GM21529 (cell line): ENCODE measurements at regions not wholly inside any gene's neighbourhood (a gene's known extent, or its start where the extent isn't known, plus 50 kb on each side); places are given as distances from the start of the nearest gene placed in this dataset.
"Not testable (repeated sequence)": the region's sequence is repeated elsewhere in the genome, so short reads cannot be mapped to it uniquely, and the experiment has no call there.

ENCODE experiments used
- ATAC-seq: cut with Tn5 transposase; IDR thresholded peaks from one replicate; pipeline ENCODE4 v1.9.1; 2021; ENCODE audit not compliant: unreplicated experiment

DNA sequence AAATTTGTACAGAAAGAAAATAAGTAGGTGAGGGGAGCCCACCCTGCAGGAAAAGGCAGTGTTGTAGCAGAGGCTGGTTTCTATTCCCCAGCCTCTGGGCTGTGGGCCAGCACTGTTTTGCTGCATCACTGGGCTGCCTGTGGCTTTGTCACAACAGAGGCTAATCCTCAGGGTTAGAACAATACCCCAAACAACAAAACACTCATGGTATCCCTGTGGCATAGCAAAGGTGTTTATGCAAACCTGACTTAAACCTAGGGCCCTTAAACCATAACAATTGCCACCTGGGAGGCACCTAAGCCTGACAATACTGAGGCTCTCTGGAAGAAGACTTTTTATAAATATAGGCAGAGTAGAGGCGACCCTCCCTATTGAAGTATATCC, 314.7 kb downstream of the OLFM4 start:
- no peak for ATAC-seq

DNA sequence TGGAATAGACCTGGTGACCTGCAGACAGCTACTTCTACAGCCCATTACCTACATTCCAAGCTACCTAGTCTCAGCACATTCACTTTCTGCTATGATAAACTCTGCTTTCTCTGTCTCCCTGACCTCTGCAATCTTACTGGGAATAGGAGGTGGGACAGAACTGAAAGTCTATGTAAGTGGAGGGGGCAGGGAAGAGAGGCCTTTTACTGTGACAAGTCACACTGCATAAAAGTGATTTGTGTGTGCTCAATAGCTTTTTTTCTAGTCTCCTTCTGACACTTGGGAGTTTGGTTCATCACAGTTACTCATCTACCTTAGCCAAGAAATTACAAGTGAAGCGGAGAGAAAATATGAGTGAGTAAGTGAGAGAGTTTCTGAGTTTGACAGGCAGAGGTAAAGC, 322.4 kb downstream of the OLFM4 start:
- no peak for ATAC-seq

DNA sequence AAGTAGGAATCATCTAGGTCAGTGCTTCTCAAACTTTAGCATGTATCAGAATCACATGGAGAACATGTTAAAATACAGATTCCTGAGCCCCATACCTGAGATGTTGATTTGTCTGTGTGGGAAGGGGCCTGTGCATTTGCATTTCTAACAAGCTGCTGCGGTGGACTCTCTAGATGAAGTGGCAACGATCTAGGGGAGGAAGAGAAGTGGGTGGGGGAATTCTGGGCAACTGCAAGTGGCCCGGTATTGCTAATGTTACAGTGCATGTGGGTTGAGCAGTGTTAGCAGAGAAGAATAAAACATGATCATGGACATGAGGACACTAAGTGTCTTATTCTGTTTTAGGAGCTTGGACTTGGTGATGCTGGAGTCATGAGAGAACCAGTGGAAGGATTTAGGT, 329.0 kb downstream of the OLFM4 start:
- no peak for ATAC-seq

DNA sequence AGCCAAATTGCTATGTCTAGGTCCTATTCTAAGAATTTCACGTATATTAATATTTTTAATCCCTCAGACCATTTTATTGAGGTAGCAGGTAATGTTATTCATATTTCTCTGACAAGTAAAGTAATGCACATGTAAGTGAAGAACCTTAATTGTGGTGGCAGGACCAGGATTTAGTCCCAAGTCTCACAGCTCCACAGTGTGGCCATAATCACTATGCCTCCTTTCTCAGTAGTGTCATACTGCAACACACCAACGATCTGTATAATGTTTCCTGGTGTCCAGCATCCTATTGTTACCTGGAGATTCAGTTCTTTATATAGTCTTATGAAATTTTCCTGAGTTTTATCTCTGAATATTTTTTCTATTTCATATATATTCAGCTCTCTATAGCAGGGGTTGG, 340.3 kb downstream of the OLFM4 start:
- no peak for ATAC-seq

- no peak for ATAC-seq
Observed at GRCh38 chr13:53379485-53379884, 350.9 kb downstream of the OLFM4 start.

GRCh38 chr13:53382008-53382407, 353.4 kb downstream of the OLFM4 start:
- ATAC-seq: no peak

DNA sequence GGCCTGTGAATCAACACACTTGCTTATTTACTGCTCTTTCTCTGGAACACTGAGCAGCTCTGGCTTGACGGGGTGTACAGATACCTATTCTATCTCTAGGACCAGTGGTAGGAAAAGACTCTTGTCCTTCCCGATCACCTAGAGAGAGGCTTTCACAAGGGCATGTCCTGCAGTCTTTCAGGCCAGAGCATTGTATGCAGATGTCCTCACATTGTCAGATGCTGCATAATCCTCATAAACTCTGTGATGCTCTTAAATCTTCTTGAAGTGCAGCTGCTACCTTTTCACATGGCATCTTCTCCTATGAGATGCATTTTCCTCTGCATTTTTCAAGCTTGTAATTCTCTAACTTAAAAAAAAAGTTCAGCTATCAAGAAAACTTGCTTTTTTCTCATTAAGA, 369.4 kb downstream of the OLFM4 start:
- ATAC-seq: no peak

GRCh38 chr13:53405616-53406015, 377.0 kb downstream of the OLFM4 start:
- no peak for ATAC-seq

- ATAC-seq: no peak
Observed at GRCh38 chr13:53408306-53408705, 379.7 kb downstream of the OLFM4 start.

DNA sequence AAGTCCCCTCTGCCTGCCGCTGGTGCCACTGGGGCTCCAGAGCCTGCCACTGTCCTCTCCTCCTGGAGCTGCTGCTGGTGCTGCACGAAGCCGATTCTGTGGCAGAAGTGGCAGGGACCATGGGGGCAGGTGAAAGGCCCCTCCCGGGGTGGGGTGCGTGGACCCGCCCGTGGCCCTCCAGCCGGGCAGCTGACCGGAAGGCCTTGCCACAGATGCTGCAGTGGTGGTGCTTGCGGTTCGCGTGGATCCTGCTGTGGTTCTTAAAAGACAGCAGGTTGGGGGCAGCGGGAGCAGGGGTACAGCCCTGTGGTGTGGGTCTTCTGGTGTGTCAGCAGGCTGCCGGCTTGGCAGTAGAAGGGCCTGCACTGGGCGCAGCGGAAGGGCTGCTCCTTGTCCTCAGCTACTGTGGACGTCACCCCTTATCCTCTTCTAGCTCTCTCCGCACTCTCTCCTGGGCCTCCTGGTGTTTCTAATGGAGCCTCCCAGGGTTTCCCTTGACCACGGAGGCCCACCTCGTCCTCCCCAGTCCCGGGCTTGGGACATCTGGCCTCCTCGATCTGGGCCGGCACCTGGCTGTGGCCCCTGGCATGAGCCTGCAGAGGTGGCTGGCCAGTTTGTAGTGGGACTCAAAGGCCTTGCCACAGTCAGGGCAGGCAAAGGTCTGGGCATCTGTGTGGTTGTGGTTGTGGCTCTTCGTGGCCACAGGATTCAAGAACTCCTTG, 380.4 kb downstream of the OLFM4 start:
- no peak for ATAC-seq

DNA sequence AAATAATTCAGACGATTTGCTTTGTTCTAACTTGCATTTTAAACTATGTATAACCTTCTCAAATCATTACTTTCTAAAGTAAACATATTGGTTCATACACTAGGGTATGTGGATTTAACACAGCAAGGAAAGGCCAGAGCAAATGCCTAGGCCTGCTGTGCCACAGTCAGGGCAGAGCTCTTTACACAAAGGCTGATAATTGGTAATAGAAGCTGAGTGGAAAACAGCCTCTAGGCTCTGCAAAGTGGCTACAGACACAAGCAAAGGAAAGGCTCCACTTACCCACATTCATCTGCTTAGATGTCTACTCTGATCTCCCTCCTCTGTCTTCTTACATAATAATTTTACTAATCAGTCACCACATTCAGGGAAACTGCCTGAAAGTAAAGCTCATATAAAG, 382.9 kb downstream of the OLFM4 start:
- ATAC-seq: no peak

- no peak for ATAC-seq
Observed at GRCh38 chr13:53415135-53415534, 386.5 kb downstream of the OLFM4 start.

GRCh38 chr13:53417601-53418000, 389.0 kb downstream of the OLFM4 start:
- ATAC-seq: no peak

GRCh38 chr13:53422415-53422814, 393.8 kb downstream of the OLFM4 start:
- no peak for ATAC-seq

DNA sequence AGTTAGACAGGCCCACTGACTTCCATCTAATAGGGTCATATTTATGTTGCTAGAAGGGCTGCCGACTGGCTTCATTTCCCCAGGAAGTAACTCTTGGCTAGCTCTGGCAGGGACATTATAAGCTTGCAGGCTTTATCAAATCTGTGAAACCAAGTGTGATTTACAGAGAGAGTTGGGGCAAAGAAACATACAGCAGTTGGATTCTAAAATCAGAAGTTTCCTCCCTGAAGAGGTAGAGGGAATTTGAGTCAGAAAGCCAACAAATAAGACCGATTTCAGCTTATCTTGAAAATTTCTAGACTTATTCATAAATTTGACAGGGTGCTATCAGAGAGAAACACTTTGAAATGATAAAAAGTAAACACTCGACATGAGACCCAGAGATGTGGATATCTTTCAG, 407.8 kb downstream of the OLFM4 start:
- ATAC-seq: no peak

- ATAC-seq: no peak
Observed at GRCh38 chr13:53439439-53440225, 411.0 kb downstream of the OLFM4 start.

DNA sequence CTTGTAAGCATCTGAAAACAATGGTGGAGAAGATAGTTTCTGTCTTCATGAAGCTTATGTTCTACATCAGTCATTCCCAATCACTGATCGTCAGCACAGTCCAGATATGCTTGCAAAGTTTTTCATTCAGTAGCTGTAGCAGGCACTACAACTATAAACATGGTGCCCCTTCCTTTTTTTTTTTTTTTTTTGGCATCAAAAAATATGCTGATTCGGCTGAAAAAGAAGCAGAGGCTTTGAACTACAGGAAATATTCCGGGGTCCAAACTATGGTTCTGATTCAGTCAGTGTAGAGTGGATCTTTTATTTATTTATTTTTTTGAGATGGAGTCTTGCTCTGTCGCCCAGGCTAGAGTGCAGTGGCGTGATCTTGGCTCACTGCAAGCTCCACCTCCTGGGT, 414.4 kb downstream of the OLFM4 start:
- no peak for ATAC-seq

- no peak for ATAC-seq
Observed at GRCh38 chr13:53445686-53446085, 417.1 kb downstream of the OLFM4 start.

DNA sequence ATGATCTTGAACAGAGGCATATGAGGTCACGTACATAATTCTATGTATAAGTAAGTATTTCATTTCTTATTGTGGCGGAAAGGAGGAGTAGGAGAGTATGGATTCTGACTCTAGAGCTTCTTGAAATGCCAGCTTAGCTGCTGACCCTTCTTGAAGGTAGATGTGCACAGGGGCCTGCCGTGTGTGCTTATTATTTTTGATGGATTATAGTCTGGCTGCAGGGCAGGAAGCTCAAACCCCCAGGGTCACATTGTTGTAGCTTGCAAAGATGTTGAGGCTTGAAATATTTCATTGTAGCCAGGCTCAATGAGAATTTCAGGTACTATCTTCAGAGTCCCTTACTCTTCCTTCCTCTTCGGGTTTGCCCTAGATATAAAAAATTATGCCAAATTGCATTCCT, 418.8 kb downstream of the OLFM4 start:
- no peak for ATAC-seq

DNA sequence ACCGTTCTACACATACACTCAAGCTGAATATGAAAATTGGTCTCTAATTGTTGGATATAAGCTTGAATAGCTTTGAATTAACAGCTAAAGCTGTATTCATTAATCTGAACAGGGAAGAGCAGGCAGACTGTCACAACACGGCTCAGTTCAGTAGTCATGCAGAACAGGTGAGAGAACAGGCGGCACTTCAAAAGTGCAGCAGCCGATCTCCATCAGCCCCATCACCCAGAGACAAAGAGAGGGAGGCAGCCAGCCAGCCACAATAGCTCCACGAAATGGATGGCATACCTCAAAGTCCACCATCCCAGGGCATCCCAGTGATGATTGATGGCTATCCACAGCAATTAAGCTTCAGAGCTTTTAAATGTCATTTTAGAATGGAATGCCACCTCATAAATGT, 419.2 kb downstream of the OLFM4 start:
- ATAC-seq: no peak

DNA sequence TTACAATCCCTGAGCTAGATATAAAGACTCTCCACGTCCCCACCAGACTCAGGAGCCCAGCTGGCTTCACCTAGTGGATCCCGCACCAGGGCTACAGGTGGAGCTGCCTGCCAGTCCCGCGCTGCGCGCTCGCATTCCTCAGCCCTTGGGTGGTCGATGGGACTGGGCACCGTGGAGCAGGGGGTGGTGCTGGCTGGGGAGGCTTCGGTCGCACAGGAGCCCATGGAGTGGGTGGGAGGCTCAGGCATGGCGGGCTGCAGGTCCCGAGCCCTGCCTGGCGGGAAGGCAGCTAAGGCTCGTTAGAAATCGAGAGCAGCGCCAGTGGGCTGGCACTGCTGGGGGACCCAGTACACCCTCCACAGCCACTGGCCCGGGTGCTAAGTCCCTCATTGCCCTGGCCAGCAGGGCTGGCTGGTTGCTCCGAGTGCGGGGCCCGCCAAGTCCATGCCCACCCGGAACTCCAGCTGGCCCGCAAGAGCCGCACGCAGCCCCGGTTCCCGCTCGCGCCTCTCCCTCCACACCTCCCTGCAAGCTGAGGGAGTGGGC, 423.7 kb downstream of the OLFM4 start:
- ATAC-seq: not testable (repeated sequence)

GRCh38 chr13:53460796-53461195, 432.2 kb downstream of the OLFM4 start:
- no peak for ATAC-seq
